Cardiac septum (tissue), 1 donor: ENCODE measurements at regions not wholly inside any gene's neighbourhood (a gene's known extent, or its start where the extent isn't known, plus 50 kb on each side); places are given as distances from the start of the nearest gene placed in this dataset.

Source experiments
- DNase-seq: peaks from one replicate; pipeline ENCODE4 v3.0.0-alpha.2; 2020; ENCODE audit warnings: low spot score
- intact Hi-C: fragments of 100-400 bp; cut with DNase I; formaldehyde crosslinking; loops from one replicate; pipeline ENCODE4 v1.14.0; 2022
- donor health status: DM: no; HTN: no; CAD: no.

GRCh38 chr16:54647216-54647615 is 283.4 kb upstream of the IRX5 start:
- intact Hi-C loops: no loop called here

GRCh38 chr16:54645345-54645744 is 285.3 kb upstream of the IRX5 start:
- intact Hi-C loops: no loop called here
- no peak for DNase-seq

More at GRCh38 chr16:54647216-54647615, 283.4 kb upstream of the IRX5 start:
- no peak for DNase-seq

GRCh38 chr16:54636221-54636793 is 294.4 kb upstream of the IRX5 start:
- DNase-seq: no peak
- intact Hi-C loops: loop anchor here (10.0 kb wide), 1 partner anchor 352 kb away; the partner anchor contains the start of gene IRX3

GRCh38 chr16:54633943-54634362 is 296.7 kb upstream of the IRX5 start:
- DNase-seq: no peak
- intact Hi-C loops: loop anchor here (5.0 to 10.0 kb wide), 2 partner anchors 303 to 349 kb away; partner anchors contain the start of gene IRX3

- DNase-seq: no peak
- intact Hi-C loops: loop anchor here (5.0 to 10.0 kb wide), 2 partner anchors 305 to 348 kb away; partner anchors contain the start of gene IRX3
These were observed 298.1 kb upstream of the IRX5 start for GRCh38 chr16:54632322-54633220.

GRCh38 chr16:54631782-54632181 is 298.9 kb upstream of the IRX5 start:
- no peak for DNase-seq

GRCh38 chr16:54630284-54630967 is 300.2 kb upstream of the IRX5 start:
- intact Hi-C loops: loop anchor here (5.0 to 10.0 kb wide), 2 partner anchors 307 to 346 kb away; partner anchors contain the start of gene IRX3
- no peak for DNase-seq

More at GRCh38 chr16:54631782-54632181, 298.9 kb upstream of the IRX5 start:
- intact Hi-C loops: loop anchor here (5.0 to 10.0 kb wide), 2 partner anchors 306 to 347 kb away; partner anchors contain the start of gene IRX3

- no peak for DNase-seq
- intact Hi-C loops: no loop called here
These were observed 301.7 kb upstream of the IRX5 start for GRCh38 chr16:54628796-54629625.

- intact Hi-C loops: no loop called here
- no peak for DNase-seq
These were observed 303.0 kb upstream of the IRX5 start for GRCh38 chr16:54627616-54628015.

- intact Hi-C loops: no loop called here
- DNase-seq: no peak
These were observed 307.0 kb upstream of the IRX5 start for GRCh38 chr16:54623636-54624035.

- no peak for DNase-seq
- intact Hi-C loops: no loop called here
These were observed 310.5 kb upstream of the IRX5 start for GRCh38 chr16:54620197-54620596.

GRCh38 chr16:54616610-54617009 is 314.1 kb upstream of the IRX5 start:
- DNase-seq: no peak
- intact Hi-C loops: no loop called here

- intact Hi-C loops: no loop called here
- DNase-seq: no peak
These were observed 319.0 kb upstream of the IRX3 start for GRCh38 chr16:54605536-54606066.

GRCh38 chr16:54602666-54603065 is 316.1 kb upstream of the IRX3 start:
- intact Hi-C loops: no loop called here
- no peak for DNase-seq

- intact Hi-C loops: no loop called here
- DNase-seq: no peak
These were observed 310.6 kb upstream of the IRX3 start for GRCh38 chr16:54597222-54597621.

GRCh38 chr16:54595621-54596020 is 309.0 kb upstream of the IRX3 start:
- intact Hi-C loops: no loop called here
- DNase-seq: no peak

- no peak for DNase-seq
- intact Hi-C loops: no loop called here
These were observed 308.2 kb upstream of the IRX3 start for GRCh38 chr16:54594601-54595391.

GRCh38 chr16:54591816-54592246 is 305.2 kb upstream of the IRX3 start:
- no peak for DNase-seq
- intact Hi-C loops: no loop called here
